GM12891 (cell line): ENCODE measurements at regions not wholly inside any gene's neighbourhood (a gene's known extent, or its start where the extent isn't known, plus 50 kb on each side); places are given as distances from the start of the nearest gene placed in this dataset.

Source experiments
- PAX5 ChIP-seq: IDR thresholded peaks from 2 replicates; pipeline ENCODE4 v1.6.1; 2011; ENCODE audit warnings: low read length, moderate library complexity, mild to moderate bottlenecking; ENCODE audit not compliant: insufficient read depth, severe bottlenecking
- POLR2A ChIP-seq: IDR thresholded peaks from 2 replicates; pipeline ENCODE4 v1.6.1; 2011; ENCODE audit warnings: low read depth, low read length, control low read depth
- POLR2AphosphoS5 ChIP-seq: IDR thresholded peaks from 2 replicates; pipeline ENCODE4 v1.6.1; 2011; ENCODE audit warnings: low read depth, low read length, control low read depth
- SPI1 ChIP-seq: IDR thresholded peaks from 2 replicates; pipeline ENCODE4 v1.6.1; 2011; ENCODE audit warnings: low read depth, low read length, control low read depth
- TAF1 ChIP-seq: IDR thresholded peaks from 2 replicates; pipeline ENCODE4 v1.6.1; 2011; ENCODE audit warnings: low read depth, low read length, control low read depth

DNA sequence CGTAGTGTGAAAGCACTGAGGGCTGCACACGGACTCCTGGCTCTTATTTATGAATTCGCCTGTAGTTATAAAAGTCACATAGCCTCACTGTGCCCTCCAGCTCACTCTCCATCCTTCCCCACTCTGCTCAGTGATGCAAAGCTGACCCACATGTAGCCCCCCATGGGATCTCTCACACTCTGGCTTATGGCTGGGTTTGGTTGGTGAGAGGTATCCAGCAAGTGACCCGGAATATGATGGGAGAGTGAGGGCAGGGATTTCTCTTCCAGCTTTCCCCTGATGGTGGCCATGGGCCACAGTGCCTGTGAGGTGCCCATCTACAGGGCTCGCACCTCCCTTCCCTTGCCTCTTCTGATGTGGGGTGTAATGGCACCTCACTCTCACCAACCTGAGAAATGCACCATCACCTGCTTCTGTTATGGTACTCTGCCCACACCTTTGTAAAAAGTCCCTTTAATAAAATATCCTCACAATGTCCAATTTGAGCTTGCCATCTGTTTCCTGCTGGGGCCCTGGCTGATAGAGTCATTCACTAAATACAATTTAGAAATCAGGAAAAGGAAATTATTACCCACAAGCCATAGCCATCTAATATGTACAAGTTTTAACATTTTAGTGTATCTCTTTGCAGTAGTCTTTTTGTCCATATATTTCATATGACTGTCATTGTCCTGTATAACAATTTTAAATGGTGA lies 93.6 kb downstream of the SCN11A start:
- no peak for TF ChIP-seq POLR2AphosphoS5
- no peak for TF ChIP-seq POLR2A
- TF ChIP-seq SPI1: no peak
- TF ChIP-seq PAX5: no peak
- TF ChIP-seq TAF1: no peak
